ENCODE measurements at regions not wholly inside any gene's neighbourhood (a gene's known extent, or its start where the extent isn't known, plus 50 kb on each side); places are given as distances from the start of the nearest gene placed in this dataset.

GRCh38 chr5:119706049-119706448 is 76.7 kb downstream of the FAM170A start:
- TF ChIP-seq CTCF (conservative IDR thresholded peaks at IDR 0.05; ENCODE audit: low read depth, low read length) (no peak), EZH2 (IDR thresholded peaks at IDR 0.05; ENCODE audit: borderline replicate concordance, low read depth, low read length, poor library complexity, severe bottlenecking) (no peak)
